ENCODE measurements at regions not wholly inside any gene's neighbourhood (a gene's known extent, or its start where the extent isn't known, plus 50 kb on each side); places are given as distances from the start of the nearest gene placed in this dataset.
A peak's percentile ranks its signal among the peaks of the same experiment; 100 is the strongest.
"Not testable (repeated sequence)": the region's sequence is repeated elsewhere in the genome, so short reads cannot be mapped to it uniquely, and the experiment has no call there.

DNA sequence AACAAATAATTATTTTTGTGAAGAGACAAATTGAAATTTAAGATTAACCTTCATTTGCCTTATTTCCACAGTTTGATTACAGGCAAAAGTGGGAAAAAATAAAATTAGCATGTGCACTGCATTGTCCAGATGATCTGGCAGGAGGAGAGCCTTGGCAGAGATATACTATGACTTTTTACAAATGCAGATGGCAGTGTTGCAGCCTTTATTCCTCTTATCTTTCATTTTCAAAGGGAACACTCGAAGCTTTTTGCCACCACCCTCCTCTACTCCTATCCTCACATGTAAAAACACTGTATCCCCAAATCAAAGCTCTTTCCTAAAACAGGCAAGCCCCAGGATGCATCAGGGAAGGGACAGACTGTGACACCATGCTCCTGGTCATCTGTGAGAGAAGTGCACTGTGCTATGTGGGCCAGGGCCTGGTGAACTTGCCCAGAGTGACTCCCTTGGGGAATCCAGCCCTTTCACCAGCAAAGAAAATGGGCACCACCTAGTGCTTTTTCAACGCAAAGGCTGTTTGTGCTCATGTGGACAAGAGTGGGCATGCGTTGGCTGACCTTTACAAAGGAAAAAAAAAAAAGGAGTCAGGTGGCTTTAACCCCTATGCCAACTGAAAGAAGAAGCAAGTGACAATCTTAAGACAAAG, 74.7 kb upstream of the ETAA1 start:
- no peak overlapping the region for H3K4me3 ChIP-seq (ENCODE audit: low read depth, low read length)
- no peak for DNase-seq (ENCODE audit: low read depth)
- TF ChIP-seq, protein P1, sequence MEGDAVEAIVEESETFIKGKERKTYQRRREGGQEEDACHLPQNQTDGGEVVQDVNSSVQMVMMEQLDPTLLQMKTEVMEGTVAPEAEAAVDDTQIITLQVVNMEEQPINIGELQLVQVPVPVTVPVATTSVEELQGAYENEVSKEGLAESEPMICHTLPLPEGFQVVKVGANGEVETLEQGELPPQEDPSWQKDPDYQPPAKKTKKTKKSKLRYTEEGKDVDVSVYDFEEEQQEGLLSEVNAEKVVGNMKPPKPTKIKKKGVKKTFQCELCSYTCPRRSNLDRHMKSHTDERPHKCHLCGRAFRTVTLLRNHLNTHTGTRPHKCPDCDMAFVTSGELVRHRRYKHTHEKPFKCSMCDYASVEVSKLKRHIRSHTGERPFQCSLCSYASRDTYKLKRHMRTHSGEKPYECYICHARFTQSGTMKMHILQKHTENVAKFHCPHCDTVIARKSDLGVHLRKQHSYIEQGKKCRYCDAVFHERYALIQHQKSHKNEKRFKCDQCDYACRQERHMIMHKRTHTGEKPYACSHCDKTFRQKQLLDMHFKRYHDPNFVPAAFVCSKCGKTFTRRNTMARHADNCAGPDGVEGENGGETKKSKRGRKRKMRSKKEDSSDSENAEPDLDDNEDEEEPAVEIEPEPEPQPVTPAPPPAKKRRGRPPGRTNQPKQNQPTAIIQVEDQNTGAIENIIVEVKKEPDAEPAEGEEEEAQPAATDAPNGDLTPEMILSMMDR (IDR thresholded peaks at IDR 0.05; ENCODE audit: control insufficient read depth, extremely low read depth, insufficient read depth), result peak; percentile 39

DNA sequence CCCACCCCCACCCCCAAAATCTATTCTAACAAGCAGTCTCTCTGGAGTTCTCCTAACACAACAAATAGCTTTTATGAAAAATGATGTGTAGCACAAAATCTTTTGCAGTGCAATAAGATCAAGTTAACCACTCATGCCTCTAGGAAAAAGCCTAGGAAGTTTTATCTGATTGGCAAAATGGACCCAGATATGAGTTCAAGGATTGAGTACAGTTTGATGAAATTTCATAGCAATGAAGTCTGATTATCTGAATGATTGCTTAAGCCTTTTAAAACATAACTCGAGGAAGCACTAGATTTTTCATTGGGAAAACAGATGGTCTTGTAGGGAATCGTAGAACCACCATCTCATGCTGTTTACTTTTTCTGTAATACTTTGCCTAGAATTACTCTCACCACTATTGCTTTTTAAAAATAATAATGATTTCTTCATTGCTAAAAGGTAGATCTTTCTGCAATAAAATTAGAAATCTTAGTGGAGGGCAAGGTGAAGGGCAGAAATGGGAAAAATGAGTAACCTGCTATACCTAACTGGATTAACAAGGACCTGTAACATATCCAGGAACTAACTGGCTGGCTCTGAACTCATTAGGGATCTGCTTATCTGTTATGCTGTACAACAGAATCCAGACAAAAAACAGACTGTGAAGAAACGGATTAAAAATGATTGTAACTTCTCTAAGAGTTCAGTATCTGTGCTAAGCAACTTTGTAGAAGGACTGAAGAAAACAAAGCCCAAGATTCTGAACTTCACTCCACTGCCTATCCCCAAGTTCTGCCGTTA, 73.7 kb upstream of the ETAA1 start:
- H3K4me3 ChIP-seq (ENCODE audit: low read depth, low read length), result no peak overlapping the region
- no peak for DNase-seq (ENCODE audit: low read depth)
- TF ChIP-seq, protein P1 (IDR thresholded peaks at IDR 0.05; ENCODE audit: control insufficient read depth, extremely low read depth, insufficient read depth), result no peak

DNA sequence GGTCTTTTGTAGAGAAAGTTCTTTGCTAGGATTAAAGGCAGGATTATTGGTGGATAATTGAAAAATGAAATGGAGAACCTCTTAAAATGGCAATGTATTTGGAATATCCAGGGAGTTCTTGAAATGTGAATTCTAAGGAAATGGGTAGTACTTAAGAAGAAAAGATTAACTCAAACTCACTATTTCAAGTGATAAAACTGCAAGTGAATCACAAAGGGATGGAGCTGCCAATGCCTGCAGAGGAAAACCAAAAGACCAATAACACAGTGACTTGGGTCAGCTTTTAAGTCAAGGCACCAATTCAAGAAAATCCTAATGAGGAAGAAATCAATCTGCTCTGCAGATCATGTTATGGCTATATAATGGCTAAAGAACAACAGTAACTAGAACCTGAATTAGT, 67.6 kb upstream of the ETAA1 start:
- H3K4me3 ChIP-seq (ENCODE audit: low read depth, low read length), result no peak overlapping the region
- TF ChIP-seq, protein P1 (IDR thresholded peaks at IDR 0.05; ENCODE audit: control insufficient read depth, extremely low read depth, insufficient read depth), result no peak

DNA sequence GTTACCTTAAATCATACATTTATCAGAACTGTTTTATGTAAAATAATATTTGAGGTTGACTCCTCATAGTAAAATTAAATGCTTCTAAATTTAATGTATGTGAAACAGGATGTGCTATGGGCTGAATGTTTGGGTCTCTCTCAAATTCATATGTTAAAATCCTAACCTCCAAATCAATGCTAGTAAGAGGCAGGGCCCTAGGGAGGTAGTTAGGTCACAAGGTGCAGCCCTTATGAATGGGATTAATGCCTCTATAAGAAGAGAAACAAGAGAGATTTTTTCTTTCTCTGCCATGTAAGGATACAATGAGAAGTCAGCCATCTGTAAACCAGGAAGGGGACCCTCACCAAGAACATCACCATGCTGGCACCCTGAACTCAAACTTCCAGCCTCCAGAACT, 67.2 kb upstream of the ETAA1 start:
- no peak for DNase-seq (ENCODE audit: low read depth)
- TF ChIP-seq, protein P1 (IDR thresholded peaks at IDR 0.05; ENCODE audit: control insufficient read depth, extremely low read depth, insufficient read depth), result no peak
- H3K4me3 ChIP-seq (ENCODE audit: low read depth, low read length), result no peak overlapping the region

More for the DNA sequence above, 67.6 kb upstream of the ETAA1 start:
- DNase-seq (ENCODE audit: low read depth), result no peak

DNA sequence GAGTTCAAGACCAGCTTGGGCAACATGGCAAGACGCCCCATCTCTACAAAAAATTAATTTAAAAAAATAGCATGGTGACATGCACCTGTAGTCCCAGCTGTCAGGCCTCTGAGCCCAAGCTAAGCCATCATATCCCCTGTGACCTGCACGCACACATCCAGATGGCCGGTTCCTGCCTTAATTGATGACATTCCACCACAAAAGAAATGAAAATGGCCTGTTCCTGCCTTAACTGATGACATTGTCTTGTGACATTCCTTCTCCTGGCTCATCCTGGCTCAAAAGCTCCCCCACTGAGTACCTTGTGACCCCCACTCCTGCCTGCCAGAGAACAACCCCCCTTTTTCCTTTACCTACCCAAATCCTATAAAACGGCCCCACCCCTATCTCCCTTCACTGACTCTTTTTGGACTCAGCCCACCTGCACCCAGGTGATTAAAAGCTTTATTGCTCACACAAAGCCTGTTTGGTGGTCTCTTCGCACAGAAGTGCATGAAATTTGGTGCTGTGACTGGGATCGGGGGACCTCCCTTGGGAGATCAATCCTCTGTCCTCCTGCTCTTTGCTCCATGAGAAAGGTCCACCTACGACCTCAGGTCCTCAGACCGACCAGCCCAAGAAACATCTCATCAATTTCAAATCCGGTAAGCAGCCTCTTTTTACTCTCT, 65.6 kb upstream of the ETAA1 start:
- not testable (repeated sequence) for H3K4me3 ChIP-seq (ENCODE audit: low read depth, low read length); DNase-seq (ENCODE audit: low read depth)

DNA sequence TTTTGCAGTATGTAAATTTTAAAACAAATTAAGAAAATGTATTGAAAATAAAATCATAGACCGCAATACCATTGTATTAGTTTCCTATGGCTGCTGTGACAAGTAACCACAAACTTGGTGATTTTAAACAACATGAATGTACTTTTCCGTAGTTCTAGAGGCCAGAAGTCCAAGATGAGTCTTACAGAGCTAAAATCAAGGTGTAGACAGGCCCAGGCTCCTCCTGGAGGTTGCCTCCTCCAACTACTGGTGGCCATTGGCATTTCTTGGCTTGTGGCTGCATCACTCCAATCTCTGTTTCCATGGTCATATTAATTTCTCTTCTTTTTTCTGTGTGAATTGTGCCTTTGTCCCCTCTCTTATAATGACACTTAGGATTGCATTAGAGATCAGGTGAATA, 59.2 kb upstream of the ETAA1 start:
- DNase-seq (ENCODE audit: low read depth), result no peak
- TF ChIP-seq, protein P1 (IDR thresholded peaks at IDR 0.05; ENCODE audit: control insufficient read depth, extremely low read depth, insufficient read depth), result no peak
- H3K4me3 ChIP-seq (ENCODE audit: low read depth, low read length), result no peak overlapping the region

DNA sequence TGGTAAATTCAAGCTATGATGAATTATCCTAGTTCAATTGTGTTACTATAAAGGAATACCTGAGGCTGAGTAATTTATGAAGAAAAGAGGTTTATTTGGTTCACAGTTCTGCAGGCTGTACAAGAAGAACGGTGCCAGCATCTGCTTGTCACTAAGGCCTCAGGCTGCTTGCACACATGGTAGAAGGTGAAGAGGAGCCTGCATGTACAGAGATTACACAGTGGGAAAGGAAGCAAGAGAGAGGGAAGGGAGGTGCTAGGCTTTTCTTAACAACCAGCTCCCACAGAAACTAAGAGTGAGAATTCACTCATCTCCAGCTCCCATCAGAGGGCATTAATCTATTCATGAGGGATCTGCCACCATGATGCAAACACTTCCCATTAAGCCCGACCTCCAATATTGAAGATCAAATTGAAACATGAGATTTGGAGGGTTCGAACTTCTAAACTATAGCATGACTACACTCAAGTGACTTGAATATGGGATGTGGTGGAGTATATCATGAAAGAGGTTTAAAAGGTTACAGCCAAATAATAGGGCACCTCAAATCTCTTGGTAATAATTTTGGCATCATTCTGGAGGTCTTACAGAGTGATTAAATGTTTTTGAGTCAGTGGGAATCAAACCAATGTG, 58.4 kb upstream of the ETAA1 start:
- H3K4me3 ChIP-seq (ENCODE audit: low read depth, low read length), result no peak overlapping the region
- DNase-seq (ENCODE audit: low read depth), result no peak
- TF ChIP-seq, protein P1 (IDR thresholded peaks at IDR 0.05; ENCODE audit: control insufficient read depth, extremely low read depth, insufficient read depth), result no peak

Data from LNCaP clone FGC (cell line).